GM23338 (cell line): ENCODE measurements at regions not wholly inside any gene's neighbourhood (a gene's known extent, or its start where the extent isn't known, plus 50 kb on each side); places are given as distances from the start of the nearest gene placed in this dataset.

Source experiments
- ATAC-seq: fragments of 200-7000 bp; cut with Tn5 transposase; 3 replicates; pipeline ENCODE4 v1.9.1; 2020
- DNase-seq: peaks from one replicate; pipeline ENCODE4 v3.0.0-alpha.2; 2015; ENCODE audit warnings: low spot score
- H2AFZ ChIP-seq: fragments of 200-600 bp; sonication (generic); 2 replicates; pipeline ENCODE4 v1.8.0; 2016; ENCODE audit warnings: antibody characterized with exemption, mild to moderate bottlenecking, moderate library complexity
- H3F3A ChIP-seq: fragments of 200-600 bp; sonication (generic); replicated peaks from 2 replicates; pipeline ENCODE4 v1.8.0; 2017; ENCODE audit warnings: antibody characterized with exemption, mixed run types, low read depth
- H3K27ac ChIP-seq: fragments of 200-600 bp; sonication (generic); 2 replicates; pipeline ENCODE4 v1.6.1; 2016; ENCODE audit warnings: low read depth
- H3K27me3 ChIP-seq: fragments of 200-600 bp; sonication (generic); 2 replicates; pipeline ENCODE4 v1.8.0; 2016; ENCODE audit warnings: mild to moderate bottlenecking, mixed run types, moderate library complexity; ENCODE audit not compliant: insufficient read depth
- H3K36me3 ChIP-seq: fragments of 200-600 bp; sonication (generic); 2 replicates; pipeline ENCODE4 v1.8.0; 2016; ENCODE audit warnings: mild to moderate bottlenecking; ENCODE audit not compliant: insufficient read depth
- H3K4me1 ChIP-seq: fragments of 200-600 bp; sonication (generic); 2 replicates; pipeline ENCODE4 v1.8.0; 2016; ENCODE audit warnings: mild to moderate bottlenecking, moderate library complexity; ENCODE audit not compliant: insufficient read depth
- H3K4me2 ChIP-seq: fragments of 200-600 bp; sonication (generic); 2 replicates; pipeline ENCODE4 v1.7.1; 2017; ENCODE audit warnings: mixed run types
- H3K4me3 ChIP-seq: fragments of 200-600 bp; sonication (generic); 2 replicates; pipeline ENCODE4 v1.6.1; 2016; ENCODE audit warnings: mixed run types
- H3K79me2 ChIP-seq: fragments of 200-600 bp; sonication (generic); replicated peaks from 2 replicates; pipeline ENCODE4 v1.8.0; 2017; ENCODE audit warnings: mild to moderate bottlenecking; ENCODE audit not compliant: insufficient read depth
- H3K9me2 ChIP-seq: fragments of 200-600 bp; sonication (generic); 2 replicates; pipeline ENCODE4 v1.8.0; 2017; ENCODE audit not compliant: insufficient read depth
- H4K20me1 ChIP-seq: fragments of 200-600 bp; sonication (generic); replicated peaks from 2 replicates; pipeline ENCODE4 v1.8.0; 2017; ENCODE audit warnings: mild to moderate bottlenecking; ENCODE audit not compliant: insufficient read depth
- H3K27ac Mint-ChIP-seq: 2 replicates; pipeline ENCODE4 v1.8.0; 2020; ENCODE audit warnings: inconsistent platforms, mild to moderate bottlenecking, moderate library complexity, mixed read lengths
- H3K27me3 Mint-ChIP-seq: 3 replicates; pipeline ENCODE4 v1.8.0; 2022; ENCODE audit warnings: low read depth, mild to moderate bottlenecking, moderate library complexity, mixed read lengths, inconsistent platforms; ENCODE audit not compliant: insufficient read depth, poor library complexity
- H3K36me3 Mint-ChIP-seq: 3 replicates; pipeline ENCODE4 v1.8.0; 2021; ENCODE audit warnings: low read depth, mild to moderate bottlenecking, inconsistent platforms, moderate library complexity, mixed read lengths
- H3K4me1 Mint-ChIP-seq: 3 replicates; pipeline ENCODE4 v1.8.0; 2020; ENCODE audit warnings: mild to moderate bottlenecking, inconsistent platforms, mixed read lengths
- H3K4me3 Mint-ChIP-seq: 3 replicates; pipeline ENCODE4 v1.8.0; 2021; ENCODE audit warnings: moderate library complexity, mild to moderate bottlenecking, inconsistent platforms, mixed read lengths
- H3K9me3 Mint-ChIP-seq: 3 replicates; pipeline ENCODE4 v1.8.0; 2020; ENCODE audit warnings: moderate library complexity, mild to moderate bottlenecking, inconsistent platforms, mixed read lengths
- CREB1 ChIP-seq: fragments of 250-450 bp; sonication (Bioruptor Pico); IDR thresholded peaks from 2 replicates; pipeline ENCODE4 v1.5.0; 2020; ENCODE audit warnings: low read depth, mild to moderate bottlenecking, moderate library complexity
- EZH2 ChIP-seq: fragments of 200-600 bp; sonication (generic); IDR thresholded peaks from one replicate; pipeline ENCODE4 v1.8.0; 2017; ENCODE audit warnings: antibody characterized with exemption, mild to moderate bottlenecking, low read depth; ENCODE audit not compliant: unreplicated experiment
- JUNB ChIP-seq: IDR thresholded peaks from one replicate; pipeline ENCODE4 v1.6.1; 2016; ENCODE audit warnings: antibody characterized with exemption; ENCODE audit not compliant: unreplicated experiment
- NANOG ChIP-seq: IDR thresholded peaks from 2 replicates; pipeline ENCODE4 v1.6.1; 2016; ENCODE audit warnings: antibody characterized with exemption, borderline replicate concordance
- POLR2AphosphoS5 ChIP-seq: IDR thresholded peaks from 2 replicates; pipeline ENCODE4 v1.6.1; 2016; ENCODE audit warnings: antibody characterized with exemption, low read depth
- TF ChIP-seq, protein P1 (sequence below), 2 experiments: fragments of 200-600 bp in 1 of 2; sonication (generic) in 1 of 2; conservative IDR thresholded peaks; 2 replicates each; pipeline versions ENCODE4 v1.5.1 to v1.6.1; 2016 to 2017; ENCODE audit warnings: antibody characterized with exemption in 2 of 2, low read depth in 2 of 2, mild to moderate bottlenecking in 2 of 2, moderate library complexity in 1 of 2
- TF ChIP-seq, protein P2 (sequence below): IDR thresholded peaks from one replicate; pipeline ENCODE4 v1.6.1; 2018; ENCODE audit warnings: antibody characterized with exemption; ENCODE audit not compliant: unreplicated experiment

DNA sequence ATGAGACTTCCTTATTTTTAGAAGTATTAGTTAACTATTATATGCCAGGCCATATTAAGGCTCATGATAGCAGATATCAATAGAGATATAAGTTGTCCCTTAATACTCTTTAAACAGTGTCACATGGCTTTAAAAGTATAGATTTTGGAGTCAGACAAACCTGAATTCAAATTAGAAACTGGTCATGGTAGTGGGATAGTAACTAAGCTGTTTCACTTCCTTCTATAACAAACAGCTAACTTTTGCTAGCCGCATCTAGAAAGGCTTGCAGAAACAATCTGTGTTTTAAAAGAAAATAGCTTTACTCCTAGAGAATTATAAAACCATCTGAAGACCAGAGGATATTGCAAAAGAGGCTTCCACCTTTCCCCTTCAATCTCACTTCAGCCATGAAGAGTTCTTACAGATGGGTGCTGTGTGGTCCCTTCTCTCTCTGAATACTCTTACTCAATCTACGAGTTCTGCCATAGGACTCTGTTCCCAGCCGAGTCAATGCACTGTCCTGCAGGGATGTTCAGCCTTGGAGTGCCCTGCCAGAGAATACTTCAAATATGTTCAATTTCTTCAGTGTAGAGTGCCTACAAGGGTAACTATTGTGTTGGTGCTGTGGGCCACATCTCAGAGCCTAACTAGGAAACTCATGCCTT, 810.2 kb downstream of the EFNA5 start:
- Mint-ChIP-seq H3K4me3 (no peak overlapping the region), H3K36me3 (peaks cover 7% of the 10 kb centered on the region; the same call in 2 of the 3 replicates)

DNA sequence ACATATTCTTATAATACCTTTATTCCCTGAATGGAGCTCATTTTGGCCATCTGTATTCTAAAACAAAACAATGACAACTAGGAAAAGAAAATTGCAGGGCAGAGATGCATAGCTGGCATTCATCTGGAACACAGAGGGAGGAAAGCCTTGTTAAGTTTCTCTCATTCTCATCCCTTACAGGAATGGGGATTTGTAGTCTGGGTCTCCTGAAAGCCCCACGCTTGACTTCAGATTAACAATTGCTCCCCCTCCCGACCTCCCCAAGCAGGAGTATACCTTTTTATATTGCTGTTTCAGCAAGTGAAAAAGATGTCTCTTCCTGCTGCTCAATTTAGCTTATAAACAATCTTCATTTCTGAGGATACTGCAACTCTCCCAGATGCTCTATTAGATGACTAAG, 812.1 kb downstream of the EFNA5 start:
- no peak for ATAC-seq
- H3K27ac ChIP-seq, result no peak overlapping the region
- H3K36me3 Mint-ChIP-seq, result peaks cover 25% of the 10 kb centered on the region; the same call in 2 of the 3 replicates
- no peak overlapping the region for H3K4me3 Mint-ChIP-seq
- H3K9me2 ChIP-seq, result no peaks in the 10 kb centered on the region
- H3K4me1 ChIP-seq, result no peaks in the 10 kb centered on the region
- H3K79me2 ChIP-seq, result no peaks in the 10 kb centered on the region
- H3K4me1 Mint-ChIP-seq, result peaks cover 5% of the 10 kb centered on the region; the same call in 2 of the 3 replicates
- no peaks in the 10 kb centered on the region for H3K36me3 ChIP-seq
- no peak overlapping the region for H3K4me3 ChIP-seq
- H3K4me2 ChIP-seq, result no peak overlapping the region
- no peaks in the 10 kb centered on the region for H4K20me1 ChIP-seq
- H3K27me3 ChIP-seq, result no peaks in the 10 kb centered on the region
- peaks cover 19% of the 10 kb centered on the region for H3K9me3 Mint-ChIP-seq
- no peaks in the 10 kb centered on the region for H3K27me3 Mint-ChIP-seq
- no peak overlapping the region for H3K27ac Mint-ChIP-seq
- H3F3A ChIP-seq, result no peaks in the 10 kb centered on the region
- DNase-seq, result peak; percentile 19
- TF ChIP-seq CREB1 (CRISPR knock-in tag), result no peak
- TF ChIP-seq, protein P1, sequence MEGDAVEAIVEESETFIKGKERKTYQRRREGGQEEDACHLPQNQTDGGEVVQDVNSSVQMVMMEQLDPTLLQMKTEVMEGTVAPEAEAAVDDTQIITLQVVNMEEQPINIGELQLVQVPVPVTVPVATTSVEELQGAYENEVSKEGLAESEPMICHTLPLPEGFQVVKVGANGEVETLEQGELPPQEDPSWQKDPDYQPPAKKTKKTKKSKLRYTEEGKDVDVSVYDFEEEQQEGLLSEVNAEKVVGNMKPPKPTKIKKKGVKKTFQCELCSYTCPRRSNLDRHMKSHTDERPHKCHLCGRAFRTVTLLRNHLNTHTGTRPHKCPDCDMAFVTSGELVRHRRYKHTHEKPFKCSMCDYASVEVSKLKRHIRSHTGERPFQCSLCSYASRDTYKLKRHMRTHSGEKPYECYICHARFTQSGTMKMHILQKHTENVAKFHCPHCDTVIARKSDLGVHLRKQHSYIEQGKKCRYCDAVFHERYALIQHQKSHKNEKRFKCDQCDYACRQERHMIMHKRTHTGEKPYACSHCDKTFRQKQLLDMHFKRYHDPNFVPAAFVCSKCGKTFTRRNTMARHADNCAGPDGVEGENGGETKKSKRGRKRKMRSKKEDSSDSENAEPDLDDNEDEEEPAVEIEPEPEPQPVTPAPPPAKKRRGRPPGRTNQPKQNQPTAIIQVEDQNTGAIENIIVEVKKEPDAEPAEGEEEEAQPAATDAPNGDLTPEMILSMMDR (conservative IDR thresholded peaks at IDR 0.05; ENCODE audit: low read depth in 2 of 2), result peak in 1 of 2 experiments; percentile 14; a peak in 1 of 4 replicates
- no peak overlapping the region for H2AFZ ChIP-seq

More for the DNA sequence above, 810.2 kb downstream of the EFNA5 start:
- Histone ChIP-seq H4K20me1 (no peaks in the 10 kb centered on the region), H2AFZ (no peak overlapping the region), H3K27ac (no peak overlapping the region), H3K36me3 (no peaks in the 10 kb centered on the region), H3K9me2 (no peaks in the 10 kb centered on the region), H3F3A (no peaks in the 10 kb centered on the region), H3K4me3 (no peak overlapping the region), H3K4me2 (no peak overlapping the region), H3K79me2 (no peaks in the 10 kb centered on the region), H3K4me1 (no peaks in the 10 kb centered on the region), H3K27me3 (no peaks in the 10 kb centered on the region)
- DNase-seq (no peak), ATAC-seq (no peak)
- no peak for TF ChIP-seq JUNB
- peaks cover 6% of the 10 kb centered on the region for H3K9me3 Mint-ChIP-seq
- peaks cover 2% of the 10 kb centered on the region for H3K27me3 Mint-ChIP-seq
- peaks cover 5% of the 10 kb centered on the region; the same call in 2 of the 3 replicates for H3K4me1 Mint-ChIP-seq
- no peak overlapping the region for H3K27ac Mint-ChIP-seq

DNA sequence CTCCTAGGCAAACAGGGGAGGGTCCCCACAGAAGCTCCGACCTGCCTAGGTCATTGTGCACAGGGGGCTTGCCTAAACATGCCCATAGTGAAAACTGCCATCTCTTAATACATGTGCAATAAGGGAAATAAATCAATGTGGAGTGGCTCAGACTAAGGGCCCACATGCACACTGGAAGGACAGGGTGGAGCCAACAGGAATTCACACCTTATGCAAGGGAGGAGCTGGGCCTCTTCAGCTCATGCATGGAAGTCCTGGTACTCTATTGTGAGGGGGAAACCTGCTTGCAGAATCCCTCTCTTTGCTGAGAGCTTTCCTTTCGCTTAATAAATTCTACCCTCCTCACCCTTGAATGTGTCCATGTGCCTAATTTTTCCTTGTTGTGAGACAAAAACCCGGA, 815.8 kb downstream of the EFNA5 start:
- Mint-ChIP-seq H3K9me3 (peaks cover 19% of the 10 kb centered on the region), H3K4me3 (no peak overlapping the region), H3K36me3 (peaks cover 25% of the 10 kb centered on the region; the same call in 2 of the 3 replicates), H3K27ac (no peak overlapping the region), H3K4me1 (no peaks in the 10 kb centered on the region), H3K27me3 (no peaks in the 10 kb centered on the region)
- Histone ChIP-seq H3K27me3 (no peaks in the 10 kb centered on the region), H3K4me3 (no peak overlapping the region), H3K9me2 (no peaks in the 10 kb centered on the region), H3F3A (no peaks in the 10 kb centered on the region), H3K79me2 (no peaks in the 10 kb centered on the region), H3K4me2 (no peak overlapping the region), H3K4me1 (no peaks in the 10 kb centered on the region), H3K36me3 (no peaks in the 10 kb centered on the region), H4K20me1 (no peaks in the 10 kb centered on the region), H3K27ac (no peak overlapping the region), H2AFZ (no peak overlapping the region)
- ATAC-seq, result no peak
- no peak for TF ChIP-seq JUNB
- no peak for TF ChIP-seq POLR2AphosphoS5
- TF ChIP-seq EZH2, result no peak
- TF ChIP-seq, protein P2, sequence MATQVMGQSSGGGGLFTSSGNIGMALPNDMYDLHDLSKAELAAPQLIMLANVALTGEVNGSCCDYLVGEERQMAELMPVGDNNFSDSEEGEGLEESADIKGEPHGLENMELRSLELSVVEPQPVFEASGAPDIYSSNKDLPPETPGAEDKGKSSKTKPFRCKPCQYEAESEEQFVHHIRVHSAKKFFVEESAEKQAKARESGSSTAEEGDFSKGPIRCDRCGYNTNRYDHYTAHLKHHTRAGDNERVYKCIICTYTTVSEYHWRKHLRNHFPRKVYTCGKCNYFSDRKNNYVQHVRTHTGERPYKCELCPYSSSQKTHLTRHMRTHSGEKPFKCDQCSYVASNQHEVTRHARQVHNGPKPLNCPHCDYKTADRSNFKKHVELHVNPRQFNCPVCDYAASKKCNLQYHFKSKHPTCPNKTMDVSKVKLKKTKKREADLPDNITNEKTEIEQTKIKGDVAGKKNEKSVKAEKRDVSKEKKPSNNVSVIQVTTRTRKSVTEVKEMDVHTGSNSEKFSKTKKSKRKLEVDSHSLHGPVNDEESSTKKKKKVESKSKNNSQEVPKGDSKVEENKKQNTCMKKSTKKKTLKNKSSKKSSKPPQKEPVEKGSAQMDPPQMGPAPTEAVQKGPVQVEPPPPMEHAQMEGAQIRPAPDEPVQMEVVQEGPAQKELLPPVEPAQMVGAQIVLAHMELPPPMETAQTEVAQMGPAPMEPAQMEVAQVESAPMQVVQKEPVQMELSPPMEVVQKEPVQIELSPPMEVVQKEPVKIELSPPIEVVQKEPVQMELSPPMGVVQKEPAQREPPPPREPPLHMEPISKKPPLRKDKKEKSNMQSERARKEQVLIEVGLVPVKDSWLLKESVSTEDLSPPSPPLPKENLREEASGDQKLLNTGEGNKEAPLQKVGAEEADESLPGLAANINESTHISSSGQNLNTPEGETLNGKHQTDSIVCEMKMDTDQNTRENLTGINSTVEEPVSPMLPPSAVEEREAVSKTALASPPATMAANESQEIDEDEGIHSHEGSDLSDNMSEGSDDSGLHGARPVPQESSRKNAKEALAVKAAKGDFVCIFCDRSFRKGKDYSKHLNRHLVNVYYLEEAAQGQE, result no peak
- no peak for TF ChIP-seq CREB1 (CRISPR knock-in tag)
- no peak for TF ChIP-seq NANOG
- DNase-seq, result no peak
